Fibroblast of peridontal ligament (primary cell): ENCODE measurements at regions not wholly inside any gene's neighbourhood (a gene's known extent, or its start where the extent isn't known, plus 50 kb on each side); places are given as distances from the start of the nearest gene placed in this dataset.
A peak's percentile ranks its signal among the peaks of the same experiment; 100 is the strongest.

ENCODE experiments used
- DNase-seq: peaks from one replicate; pipeline ENCODE4 v3.0.0-alpha.2; 2010; ENCODE audit errors: extremely low read depth

GRCh38 chr3:194833114-194833910, 147.6 kb downstream of the FAM43A start:
- DNase-seq, result no peak

GRCh38 chr3:194836661-194837060, 151.0 kb downstream of the FAM43A start:
- no peak for DNase-seq

GRCh38 chr3:194837457-194838127, 151.9 kb downstream of the FAM43A start:
- DNase-seq, result no peak

- no peak for DNase-seq
These were observed 152.6 kb downstream of the FAM43A start for GRCh38 chr3:194838236-194838635.

- DNase-seq, result no peak
These were observed 155.2 kb downstream of the FAM43A start for GRCh38 chr3:194840661-194841514.

- DNase-seq, result no peak
These were observed 155.8 kb downstream of the FAM43A start for GRCh38 chr3:194841515-194841841.

GRCh38 chr3:194843556-194843955, 157.9 kb downstream of the FAM43A start:
- no peak for DNase-seq

GRCh38 chr3:194844046-194844445, 158.4 kb downstream of the FAM43A start:
- DNase-seq, result no peak

GRCh38 chr3:194849166-194849875, 163.6 kb downstream of the FAM43A start:
- DNase-seq, result no peak

- no peak for DNase-seq
These were observed 165.6 kb downstream of the FAM43A start for GRCh38 chr3:194851254-194851653.

- DNase-seq, result no peak
These were observed 166.3 kb downstream of the FAM43A start for GRCh38 chr3:194851941-194852340.

- no peak for DNase-seq
These were observed 166.7 kb downstream of the FAM43A start for GRCh38 chr3:194852345-194852744.

- DNase-seq, result no peak
These were observed 167.3 kb downstream of the FAM43A start for GRCh38 chr3:194852831-194853508.

GRCh38 chr3:194854206-194854605, 168.5 kb downstream of the FAM43A start:
- DNase-seq, result no peak

GRCh38 chr3:194854659-194855390, 169.1 kb downstream of the FAM43A start:
- no peak for DNase-seq

- no peak for DNase-seq
These were observed 170.6 kb downstream of the FAM43A start for GRCh38 chr3:194856296-194856695.

GRCh38 chr3:194857469-194858113, 171.9 kb downstream of the FAM43A start:
- DNase-seq, result peak; percentile 12

- DNase-seq, result no peak
These were observed 172.7 kb downstream of the FAM43A start for GRCh38 chr3:194858382-194858781.

- DNase-seq, result no peak
These were observed 175.0 kb downstream of the FAM43A start for GRCh38 chr3:194860725-194861124.

- DNase-seq, result no peak
These were observed 175.7 kb downstream of the FAM43A start for GRCh38 chr3:194861375-194861774.
